GM19023 (cell line): ENCODE measurements at regions not wholly inside any gene's neighbourhood (a gene's known extent, or its start where the extent isn't known, plus 50 kb on each side); places are given as distances from the start of the nearest gene placed in this dataset.

Experiments used
- ATAC-seq: cut with Tn5 transposase; IDR thresholded peaks from one replicate; pipeline ENCODE4 v1.9.1; 2021; ENCODE audit warnings: mild to moderate bottlenecking, moderate library complexity; ENCODE audit not compliant: unreplicated experiment

- ATAC-seq = no peak
Measured at GRCh38 chr18:11237484-11237883, 88.1 kb upstream of the PIEZO2 start.

- no peak for ATAC-seq
Measured at GRCh38 chr18:11237066-11237465, 87.7 kb upstream of the PIEZO2 start.

- no peak for ATAC-seq
Measured at GRCh38 chr18:11224153-11224552, 74.8 kb upstream of the PIEZO2 start.

GRCh38 chr18:11219571-11219970 is 70.2 kb upstream of the PIEZO2 start:
- ATAC-seq = no peak

- no peak for ATAC-seq
Measured at GRCh38 chr18:11215216-11215615, 65.8 kb upstream of the PIEZO2 start.

DNA sequence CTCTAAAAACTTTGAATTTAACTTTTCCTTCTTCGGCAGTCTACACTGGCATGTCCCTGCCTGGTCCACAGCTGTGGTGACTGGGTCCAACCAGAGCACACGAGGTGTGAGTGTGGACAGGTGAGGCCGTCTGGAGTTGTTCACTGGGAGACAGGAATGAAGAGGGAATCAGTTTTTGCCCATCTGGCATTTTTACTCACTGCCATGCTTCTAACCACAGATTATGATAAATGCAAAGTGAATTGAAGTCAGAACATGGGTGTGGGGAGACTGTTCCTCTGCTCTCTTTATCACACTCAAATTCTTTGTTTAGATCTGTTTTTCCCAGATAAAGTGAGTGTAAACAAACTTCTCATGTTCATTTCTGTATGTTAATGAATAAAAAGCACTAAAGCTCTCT is 54.7 kb upstream of the PIEZO2 start:
- ATAC-seq = no peak

DNA sequence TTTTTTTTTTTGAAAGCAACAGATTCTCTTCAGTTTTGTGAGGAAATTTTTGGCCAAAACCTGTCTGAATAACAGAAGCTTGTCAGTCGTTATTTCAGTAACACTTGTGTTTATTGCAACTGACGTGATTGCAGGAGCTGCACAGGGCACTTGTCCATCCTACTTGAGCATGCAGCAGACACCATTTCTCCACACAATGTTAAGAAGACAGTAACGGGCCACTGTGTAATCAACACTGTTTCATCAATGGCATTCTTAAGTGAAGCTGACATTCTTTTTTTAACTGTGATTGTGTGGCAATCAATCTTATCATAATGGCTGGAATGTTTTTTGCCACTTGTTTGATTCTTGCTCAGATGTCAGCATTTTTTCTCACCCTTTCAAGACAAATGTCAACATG is 50.1 kb upstream of the PIEZO2 start:
- no peak for ATAC-seq
